ENCODE measurements at regions not wholly inside any gene's neighbourhood (a gene's known extent, or its start where the extent isn't known, plus 50 kb on each side); places are given as distances from the start of the nearest gene placed in this dataset.
"Not testable (repeated sequence)": the region's sequence is repeated elsewhere in the genome, so short reads cannot be mapped to it uniquely, and the experiment has no call there.

DNA sequence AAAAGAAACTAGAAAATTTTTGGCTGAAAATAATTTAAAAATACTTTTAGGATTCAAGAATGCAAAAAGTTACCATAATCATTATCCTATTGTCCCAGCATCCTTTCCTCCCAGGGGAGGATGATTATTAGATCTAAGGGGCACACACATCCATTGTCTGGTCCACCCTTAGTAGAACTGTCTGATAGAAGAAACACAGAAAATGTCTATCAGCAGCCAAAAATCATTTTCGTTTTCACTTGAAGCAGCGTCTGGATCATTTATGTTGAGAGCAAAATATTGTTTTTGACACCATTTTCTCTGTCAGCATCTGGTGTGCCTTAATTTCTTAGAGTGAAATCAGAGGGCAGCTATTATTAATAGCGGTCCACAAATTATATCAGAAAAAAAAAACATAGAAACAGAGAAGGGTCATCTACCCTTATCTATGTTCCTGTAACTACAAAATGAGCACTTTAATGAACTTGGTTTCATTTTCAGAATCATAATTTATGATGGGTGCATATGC is 446.3 kb downstream of the TRAM1L1 start:
- no peak for DNase-seq

- DNase-seq: no peak
Measured at GRCh38 chr4:116638592-116638991, 446.8 kb downstream of the TRAM1L1 start.

GRCh38 chr4:116636917-116637316 is 448.5 kb downstream of the TRAM1L1 start:
- DNase-seq: no peak

DNA sequence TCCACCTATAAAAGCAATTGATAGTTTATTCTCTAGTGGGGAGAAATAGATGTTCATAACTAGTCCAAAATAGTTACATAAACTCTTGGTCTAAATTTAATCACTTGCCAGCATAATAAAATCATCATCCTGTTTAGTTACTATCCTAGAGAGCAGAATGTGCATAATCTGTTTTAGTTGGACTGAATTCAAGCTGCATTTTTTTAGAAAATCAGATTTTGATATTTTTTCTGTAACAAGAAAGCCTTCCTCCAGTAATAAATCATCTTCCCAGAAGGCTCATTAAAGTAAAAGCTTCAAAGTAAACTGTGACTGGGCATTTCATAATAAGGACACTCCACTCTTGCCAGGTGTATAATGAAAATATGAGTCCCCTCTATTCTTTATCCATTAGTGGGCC is 453.1 kb downstream of the TRAM1L1 start:
- no peak for DNase-seq

- no peak for DNase-seq
Measured at GRCh38 chr4:116628598-116628997, 456.8 kb downstream of the TRAM1L1 start.

DNA sequence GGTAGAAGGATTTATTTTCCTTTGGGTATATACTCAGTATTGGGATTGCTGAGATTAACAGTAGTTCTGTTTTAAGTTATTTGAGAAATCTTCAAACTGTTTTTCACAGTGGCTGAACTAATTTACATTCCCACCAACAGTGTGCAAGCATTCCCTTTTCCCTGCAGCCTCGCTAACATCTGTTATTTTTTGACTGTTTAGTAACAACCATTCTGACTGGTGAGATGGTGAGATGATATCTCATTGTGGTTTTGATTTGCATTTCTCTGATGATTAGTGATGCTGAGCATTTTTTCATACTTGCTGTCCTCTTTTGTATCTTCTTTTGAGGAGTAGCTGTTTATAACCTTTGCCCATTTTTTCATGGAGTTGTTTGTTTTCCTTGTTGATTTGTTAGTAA is 457.8 kb downstream of the TRAM1L1 start:
- no peak for DNase-seq

- not testable (repeated sequence) for DNase-seq
Measured at GRCh38 chr4:116619508-116619907, 465.9 kb downstream of the TRAM1L1 start.

GRCh38 chr4:116618638-116619037 is 466.7 kb downstream of the TRAM1L1 start:
- no peak for DNase-seq

GRCh38 chr4:116603096-116603495 is 482.3 kb downstream of the TRAM1L1 start:
- DNase-seq: no peak

GRCh38 chr4:116599859-116600258 is 485.5 kb downstream of the TRAM1L1 start:
- DNase-seq: no peak

DNA sequence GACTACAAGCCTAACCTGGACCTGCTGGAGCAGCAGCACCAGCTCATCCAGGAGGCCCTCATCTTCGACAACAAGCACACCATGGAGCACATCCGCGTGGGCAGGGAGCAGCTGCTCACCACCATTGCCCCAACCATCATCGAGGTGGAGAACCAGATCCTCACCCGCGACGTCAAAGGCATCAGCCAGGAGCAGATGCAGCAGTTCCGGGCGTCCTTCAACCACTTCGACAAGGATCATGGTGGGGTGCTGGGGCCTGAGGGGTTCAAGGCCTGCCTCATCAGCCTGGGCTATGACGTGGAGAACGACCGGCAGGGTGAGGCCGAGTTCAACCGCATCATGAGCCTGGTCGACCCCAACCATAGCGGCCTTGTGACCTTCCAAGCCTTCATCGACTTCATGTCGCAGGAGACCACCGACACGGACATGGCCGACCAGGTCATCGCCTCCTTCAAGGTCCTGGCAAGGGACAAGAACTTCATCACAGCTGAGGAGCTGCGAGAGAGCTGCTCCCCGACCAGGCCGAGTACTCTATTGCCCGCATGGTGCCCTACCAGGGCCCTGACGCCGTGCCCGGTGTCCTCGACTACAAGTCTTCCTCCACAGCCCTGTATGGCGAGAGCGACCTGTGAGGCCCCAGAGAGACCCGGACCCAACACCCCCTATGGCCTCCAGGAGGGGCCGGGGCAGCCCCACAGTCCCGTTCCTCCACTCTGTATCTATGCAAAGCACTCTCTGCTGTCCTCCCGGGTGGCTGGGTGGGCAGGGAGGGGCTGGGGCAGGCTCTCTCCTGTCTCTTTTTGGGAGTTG is 486.2 kb downstream of the TRAM1L1 start:
- DNase-seq: no peak

DNA sequence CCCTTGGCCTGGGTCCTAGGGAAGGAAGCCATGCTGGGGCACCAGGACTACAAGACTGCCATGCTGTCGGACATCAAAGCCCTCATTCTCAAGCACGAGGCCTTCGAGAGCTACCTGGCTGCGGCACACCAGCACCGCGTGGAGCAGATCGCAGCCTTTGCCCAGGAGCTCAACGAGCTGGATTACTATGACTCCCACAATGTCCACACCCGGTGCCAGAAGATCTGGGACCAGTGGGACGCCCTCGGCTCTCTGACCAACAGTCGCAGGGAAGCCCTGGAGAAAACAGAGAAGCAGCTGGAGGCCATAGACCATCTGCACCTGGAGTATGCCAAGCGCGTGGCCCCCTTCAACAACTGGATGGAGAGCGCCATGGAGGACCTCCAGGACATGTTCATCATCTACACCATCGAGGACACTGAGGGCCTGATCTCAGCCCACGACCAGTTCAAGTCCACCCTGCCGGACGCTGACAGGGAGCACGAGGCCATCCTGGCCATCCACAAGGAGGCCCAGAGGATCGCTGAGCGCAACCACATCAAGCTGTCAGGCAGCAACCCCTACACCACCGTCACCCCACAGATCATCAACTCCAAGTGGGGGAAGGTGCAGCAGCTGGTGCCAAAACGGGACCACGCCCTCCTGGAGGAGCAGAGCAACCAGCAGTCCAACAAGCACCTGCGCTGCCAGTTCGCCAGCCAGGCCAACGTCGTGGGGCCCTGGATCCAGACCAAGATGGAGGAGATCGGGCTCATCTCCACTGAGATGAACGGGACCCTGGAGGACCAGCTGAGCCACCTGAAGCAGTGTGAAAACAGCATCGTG is 487.0 kb downstream of the TRAM1L1 start:
- DNase-seq: no peak

- no peak for DNase-seq
Measured at GRCh38 chr4:116590648-116591047, 494.7 kb downstream of the TRAM1L1 start.

DNA sequence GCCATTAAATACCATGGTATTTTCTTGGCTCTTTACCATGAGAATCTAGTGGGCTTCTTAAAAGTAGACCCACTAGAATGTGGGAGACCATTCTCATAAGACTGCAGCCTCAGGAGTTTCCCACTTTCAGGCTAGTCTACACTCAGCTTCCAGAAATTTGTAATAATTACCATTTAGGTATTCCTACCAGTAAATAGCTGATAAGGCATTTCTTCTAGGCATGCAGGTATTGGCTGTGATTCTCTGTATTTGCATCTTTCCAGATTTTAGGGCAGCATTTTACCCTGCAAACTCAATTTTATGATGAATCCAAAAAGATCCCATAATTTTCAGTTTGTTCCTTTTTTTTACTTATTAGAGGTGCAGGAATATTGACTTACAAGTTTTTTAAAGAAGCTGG is 496.6 kb downstream of the TRAM1L1 start:
- DNase-seq: no peak

DNA sequence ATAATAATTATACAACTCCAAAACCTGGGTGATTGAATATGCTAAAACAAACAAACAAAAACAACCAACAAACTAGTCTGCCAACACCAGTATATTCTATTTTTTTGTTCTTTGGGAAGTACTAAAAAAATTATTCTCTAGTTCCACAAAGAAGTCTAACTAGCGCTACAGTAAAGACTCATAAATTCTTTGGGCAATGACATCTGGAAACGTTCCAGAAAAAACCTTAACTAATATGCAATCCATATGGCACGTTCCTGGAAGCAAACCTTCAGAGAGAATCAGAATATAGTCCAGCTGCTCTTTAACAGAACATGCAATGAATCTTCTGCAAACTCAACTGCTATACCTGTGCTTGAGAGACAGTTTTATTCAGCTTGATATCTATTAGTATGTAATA is 500.1 kb downstream of the TRAM1L1 start:
- no peak for DNase-seq

DNA sequence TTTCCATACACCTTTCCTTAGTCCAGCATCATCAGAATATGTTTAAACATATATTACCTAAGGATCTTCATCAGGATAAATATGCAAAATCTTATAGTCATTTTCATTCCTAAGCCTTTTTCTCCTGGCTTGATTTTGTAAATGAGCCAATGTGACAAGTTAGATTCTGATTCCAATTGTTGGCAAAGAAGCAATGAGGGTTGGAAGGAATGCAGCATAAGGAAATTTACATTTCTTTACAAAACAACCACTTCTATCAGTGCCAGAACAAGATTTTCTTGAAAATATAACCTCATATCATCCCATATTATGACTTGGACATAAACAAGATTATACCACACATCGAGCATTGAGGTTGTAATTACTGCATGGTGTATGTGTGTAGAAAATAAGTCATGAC is 508.1 kb downstream of the TRAM1L1 start:
- DNase-seq: no peak

GRCh38 chr4:116573540-116573939 is 511.8 kb downstream of the TRAM1L1 start:
- no peak for DNase-seq

DNA sequence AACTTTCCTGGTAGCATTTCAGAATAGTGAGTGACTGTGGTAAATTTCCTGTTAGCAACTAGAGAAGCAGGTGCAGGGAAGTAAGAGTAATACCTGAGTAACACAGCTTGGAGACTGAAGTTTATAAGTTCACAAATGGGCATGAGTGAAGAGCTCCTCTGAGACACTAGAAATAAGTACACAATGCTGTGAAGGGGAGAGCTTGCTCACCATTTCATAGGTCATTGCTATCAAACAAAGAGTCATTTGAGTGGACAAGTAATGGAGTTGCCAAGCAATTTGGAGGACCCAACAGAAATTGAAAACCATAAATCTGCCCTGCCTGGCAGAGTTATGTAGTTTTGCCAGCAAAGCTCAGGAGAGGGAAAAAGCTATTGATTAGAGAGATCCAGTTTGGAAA is 523.6 kb downstream of the TRAM1L1 start:
- no peak for DNase-seq

GRCh38 chr4:116551806-116552205 is 533.6 kb downstream of the TRAM1L1 start:
- DNase-seq: no peak

GRCh38 chr4:116547632-116548031 is 537.7 kb downstream of the TRAM1L1 start:
- no peak for DNase-seq

- no peak for DNase-seq
Measured at GRCh38 chr4:116546759-116547158, 538.6 kb downstream of the TRAM1L1 start.

- no peak for DNase-seq
Measured at GRCh38 chr4:116544946-116545345, 540.4 kb downstream of the TRAM1L1 start.

- no peak for DNase-seq
Measured at GRCh38 chr4:116539744-116540143, 545.6 kb downstream of the TRAM1L1 start.

DNA sequence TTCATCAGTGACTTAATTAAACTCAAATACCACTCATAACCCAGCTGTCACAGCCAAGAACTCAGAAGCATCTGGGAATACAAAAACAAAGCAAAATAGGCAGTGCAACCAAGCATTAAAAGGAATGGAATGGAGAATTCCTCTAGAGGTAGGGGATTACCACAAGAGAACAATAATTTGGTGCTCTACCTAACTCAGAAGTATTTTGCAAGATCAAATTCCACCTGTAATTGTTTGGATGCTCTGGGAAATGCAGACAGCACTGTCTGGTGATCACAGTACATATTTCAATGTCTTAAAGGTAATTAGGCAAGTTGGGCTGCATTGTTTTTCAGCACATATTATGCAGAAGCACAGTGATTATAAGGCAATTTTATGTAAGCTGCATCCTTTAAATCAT is 547.5 kb downstream of the TRAM1L1 start:
- no peak for DNase-seq

Data from GF-D8 (cell line).